GM20000 (cell line): ENCODE measurements at regions not wholly inside any gene's neighbourhood (a gene's known extent, or its start where the extent isn't known, plus 50 kb on each side); places are given as distances from the start of the nearest gene placed in this dataset.

ENCODE experiments used
- DNase-seq: peaks from one replicate; pipeline ENCODE4 v3.0.0; 2012; ENCODE audit warnings: low spot score
- TF ChIP-seq, protein P1 (sequence below): IDR thresholded peaks from 2 replicates; pipeline ENCODE4 v1.5.1; 2012; ENCODE audit warnings: mild to moderate bottlenecking, control low read depth; ENCODE audit errors: extremely low read depth, missing control alignments

DNA sequence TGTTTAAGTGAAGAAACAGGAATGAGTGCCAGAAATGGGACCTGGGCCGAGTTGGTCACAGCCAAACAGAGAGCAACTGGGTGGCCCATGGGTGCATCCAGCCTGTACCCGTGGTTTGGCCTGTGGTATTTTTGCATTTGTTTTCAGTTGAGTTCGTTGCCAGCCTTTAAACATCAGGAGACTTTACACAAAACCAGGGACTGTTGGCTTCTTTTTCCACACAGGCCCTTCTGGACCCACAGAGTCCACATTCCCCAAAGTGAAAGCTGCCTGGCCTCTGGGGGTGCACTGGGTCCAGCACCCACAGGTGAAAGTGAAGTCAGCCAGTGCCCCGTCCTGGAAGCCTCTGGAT lies 54.1 kb upstream of the TNS3 start:
- TF ChIP-seq, protein P1, sequence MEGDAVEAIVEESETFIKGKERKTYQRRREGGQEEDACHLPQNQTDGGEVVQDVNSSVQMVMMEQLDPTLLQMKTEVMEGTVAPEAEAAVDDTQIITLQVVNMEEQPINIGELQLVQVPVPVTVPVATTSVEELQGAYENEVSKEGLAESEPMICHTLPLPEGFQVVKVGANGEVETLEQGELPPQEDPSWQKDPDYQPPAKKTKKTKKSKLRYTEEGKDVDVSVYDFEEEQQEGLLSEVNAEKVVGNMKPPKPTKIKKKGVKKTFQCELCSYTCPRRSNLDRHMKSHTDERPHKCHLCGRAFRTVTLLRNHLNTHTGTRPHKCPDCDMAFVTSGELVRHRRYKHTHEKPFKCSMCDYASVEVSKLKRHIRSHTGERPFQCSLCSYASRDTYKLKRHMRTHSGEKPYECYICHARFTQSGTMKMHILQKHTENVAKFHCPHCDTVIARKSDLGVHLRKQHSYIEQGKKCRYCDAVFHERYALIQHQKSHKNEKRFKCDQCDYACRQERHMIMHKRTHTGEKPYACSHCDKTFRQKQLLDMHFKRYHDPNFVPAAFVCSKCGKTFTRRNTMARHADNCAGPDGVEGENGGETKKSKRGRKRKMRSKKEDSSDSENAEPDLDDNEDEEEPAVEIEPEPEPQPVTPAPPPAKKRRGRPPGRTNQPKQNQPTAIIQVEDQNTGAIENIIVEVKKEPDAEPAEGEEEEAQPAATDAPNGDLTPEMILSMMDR, result no peak
- no peak for DNase-seq

DNA sequence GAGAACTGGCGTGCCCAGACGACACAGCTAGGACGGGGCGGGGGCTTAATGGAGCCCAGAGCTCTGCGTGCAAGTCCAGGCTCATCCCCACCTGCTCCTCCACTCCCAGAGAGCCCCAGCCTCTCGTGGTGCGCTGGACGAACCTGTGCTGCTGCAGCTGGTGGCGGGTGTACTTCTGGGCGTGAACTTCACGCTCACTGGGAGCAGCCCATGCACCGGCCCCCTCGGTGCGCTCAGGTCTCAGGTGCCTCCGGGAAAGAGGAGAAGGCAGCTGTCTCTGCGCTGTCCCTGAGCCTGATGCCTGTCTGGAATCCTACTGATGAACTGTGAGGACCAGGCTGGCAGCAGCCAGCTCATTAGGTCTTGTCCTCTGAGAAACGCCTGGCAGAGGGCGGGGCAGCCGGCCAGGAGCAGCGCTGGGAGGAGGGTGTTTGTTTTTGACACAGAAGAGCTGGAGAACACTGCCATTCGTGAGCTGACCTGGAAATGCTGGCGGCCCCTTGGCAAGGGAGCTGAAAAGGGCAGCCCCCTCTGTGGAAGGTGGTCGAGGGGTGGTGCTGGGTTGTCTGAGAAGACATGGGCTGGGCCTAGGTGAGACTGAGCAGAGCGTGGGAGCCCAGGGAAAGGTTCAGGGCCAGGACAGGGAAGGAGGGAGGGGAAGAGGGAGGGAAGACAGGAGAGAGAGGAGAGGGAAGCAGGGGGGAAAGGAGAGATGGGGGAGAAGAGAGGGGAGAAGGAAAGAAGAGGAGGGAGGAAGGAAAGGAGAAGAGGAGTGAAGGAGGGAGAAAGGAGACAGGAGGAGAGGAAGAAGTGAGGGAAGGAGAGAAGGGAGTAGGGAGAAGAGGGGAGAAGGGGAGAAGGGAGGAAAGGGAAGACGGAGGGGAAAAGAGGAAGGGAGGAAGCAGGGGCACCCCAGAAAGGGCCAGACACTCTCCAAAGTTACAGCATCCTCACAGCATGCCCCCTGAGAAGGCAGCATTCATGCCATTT lies 53.5 kb upstream of the TNS3 start:
- DNase-seq, result no peak
- TF ChIP-seq, protein P1, result no peak

DNA sequence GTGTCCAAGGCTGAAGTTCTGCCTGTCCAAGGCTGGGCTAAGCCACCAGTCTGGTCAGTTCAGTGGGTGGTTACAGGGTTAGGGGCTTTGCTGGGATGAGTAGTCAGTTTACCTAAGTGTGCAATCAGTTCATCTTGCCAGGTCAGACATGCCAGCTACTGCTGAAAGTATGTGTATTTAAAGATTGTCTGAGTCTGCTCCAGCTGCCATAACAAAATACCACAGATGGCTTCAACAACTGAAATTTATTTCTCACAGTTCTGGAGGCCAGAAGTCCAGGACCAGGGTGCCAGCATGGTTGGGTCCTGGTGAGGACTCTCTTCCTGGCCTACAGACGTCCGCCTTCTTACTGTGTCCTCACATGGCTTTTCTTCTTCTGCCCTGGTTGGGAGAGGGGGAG lies 52.4 kb upstream of the TNS3 start:
- TF ChIP-seq, protein P1, result no peak
- no peak for DNase-seq

DNA sequence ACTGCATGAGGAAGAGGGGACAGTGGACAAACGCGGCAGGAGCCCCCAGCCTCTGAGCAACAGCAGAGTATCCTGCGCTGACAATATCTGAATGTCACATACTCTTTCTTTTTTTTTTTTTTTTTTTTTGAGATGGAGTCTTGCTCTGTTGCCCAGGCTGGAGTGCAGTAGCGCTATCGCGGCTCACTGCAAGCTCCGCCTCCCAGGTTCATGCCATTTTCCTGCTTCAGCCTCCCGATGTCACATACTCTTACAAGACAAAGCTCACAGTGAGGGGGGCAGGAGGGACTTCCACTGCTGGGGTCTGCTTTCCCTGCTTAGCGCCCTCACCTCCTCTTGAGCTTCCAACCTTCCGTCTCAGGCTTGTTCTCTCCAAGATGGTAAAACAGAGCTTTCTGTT lies 51.2 kb upstream of the TNS3 start:
- TF ChIP-seq, protein P1, result no peak
- no peak for DNase-seq
